ENCODE measurements at regions not wholly inside any gene's neighbourhood (a gene's known extent, or its start where the extent isn't known, plus 50 kb on each side); places are given as distances from the start of the nearest gene placed in this dataset.

DNA sequence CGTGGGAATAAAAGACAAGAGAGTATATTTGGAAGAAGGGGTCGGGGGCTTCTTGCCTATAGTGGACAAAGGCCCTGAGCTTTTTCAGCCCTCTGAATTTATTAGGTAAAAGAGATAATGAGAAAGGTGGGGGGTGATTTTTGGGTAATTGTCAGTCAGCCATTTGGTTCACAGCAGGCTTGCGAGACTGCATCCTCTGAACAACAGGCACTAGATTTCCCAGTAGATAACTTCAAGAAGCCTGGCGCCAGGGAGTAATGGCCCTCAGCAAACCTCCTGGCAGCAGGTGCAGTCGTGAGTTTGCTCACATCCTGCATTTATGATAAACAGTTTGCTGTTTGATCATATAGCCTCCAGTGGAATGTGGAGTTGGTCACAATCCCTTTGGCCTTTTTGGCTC, 609.0 kb downstream of the DHX35 start:
- Histone ChIP-seq H3K27ac (no peak overlapping the region), H3K9me3 (peaks cover 0 to 5% (median 0%) of the 10 kb centered on the region in 4 donors), H3K36me3 (no peaks in the 10 kb centered on the region), H3K4me1 (no peaks in the 10 kb centered on the region), H3K4me3 (no peak overlapping the region), H3K27me3 (no peaks in the 10 kb centered on the region)
- no peak for DNase-seq
- intact Hi-C loops (cut with DNase I), result no loop called here
- 74 to 82% methylated on average over 5 of the region's 5 CpGs for WGBS, 2 donors
- no peak for TF ChIP-seq CTCF (IDR thresholded peaks at IDR 0.05)
- no peak for TF ChIP-seq POLR2A (IDR thresholded peaks at IDR 0.05)
- no peak for TF ChIP-seq EP300 (IDR thresholded peaks at IDR 0.05)
- no peak for TF ChIP-seq POLR2AphosphoS5 (IDR thresholded peaks at IDR 0.05)

DNA sequence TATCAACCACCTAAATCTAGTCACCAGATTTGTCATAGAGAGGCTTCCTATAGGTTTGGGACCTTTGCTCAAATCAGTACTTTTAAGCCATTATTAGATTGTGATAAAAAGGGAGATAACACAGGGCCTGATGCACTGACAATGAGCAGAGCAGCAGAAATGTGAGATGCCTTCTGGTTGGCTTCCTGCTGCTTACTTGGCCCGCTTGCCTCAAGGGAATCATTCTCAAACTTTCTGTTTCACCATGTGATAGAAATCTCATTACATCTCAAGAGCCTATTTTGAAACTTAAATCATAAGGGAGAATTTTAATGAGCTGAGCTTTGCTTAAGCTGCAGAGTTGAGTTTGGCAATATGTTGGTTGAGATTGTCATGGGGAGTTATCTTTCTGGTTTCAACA, 606.0 kb downstream of the DHX35 start:
- TF ChIP-seq EP300 (IDR thresholded peaks at IDR 0.05) (no peak), POLR2AphosphoS5 (IDR thresholded peaks at IDR 0.05) (no peak)
- Histone ChIP-seq H3K4me1 (no peaks in the 10 kb centered on the region), H3K27me3 (no peaks in the 10 kb centered on the region), H3K27ac (no peak overlapping the region), H3K4me3 (no peak overlapping the region), H3K36me3 (no peaks in the 10 kb centered on the region), H3K9me3 (no peaks in the 10 kb centered on the region)
- 85 to 92% methylated on average over 1 of the region's 1 CpG for WGBS, 2 donors
- intact Hi-C loops (cut with DNase I), result no loop called here
- no peak for DNase-seq

- H3K9me3 ChIP-seq, result no peaks in the 10 kb centered on the region
- 77 to 82% methylated on average over 4 of the region's 4 CpGs for WGBS, 2 donors
- no peaks in the 10 kb centered on the region for H3K36me3 ChIP-seq
- intact Hi-C loops (cut with DNase I), result no loop called here
- H3K27ac ChIP-seq, result no peak overlapping the region
- no peaks in the 10 kb centered on the region for H3K4me1 ChIP-seq
- TF ChIP-seq EP300 (IDR thresholded peaks at IDR 0.05), result no peak
- no peak for TF ChIP-seq POLR2A (IDR thresholded peaks at IDR 0.05)
- TF ChIP-seq POLR2AphosphoS5 (IDR thresholded peaks at IDR 0.05), result no peak
- no peak for TF ChIP-seq CTCF (IDR thresholded peaks at IDR 0.05)
- no peak for DNase-seq
- H3K27me3 ChIP-seq, result no peaks in the 10 kb centered on the region
- H3K4me3 ChIP-seq, result no peak overlapping the region
These were observed 601.2 kb downstream of the DHX35 start for GRCh38 chr20:39563349-39563748.

DNA sequence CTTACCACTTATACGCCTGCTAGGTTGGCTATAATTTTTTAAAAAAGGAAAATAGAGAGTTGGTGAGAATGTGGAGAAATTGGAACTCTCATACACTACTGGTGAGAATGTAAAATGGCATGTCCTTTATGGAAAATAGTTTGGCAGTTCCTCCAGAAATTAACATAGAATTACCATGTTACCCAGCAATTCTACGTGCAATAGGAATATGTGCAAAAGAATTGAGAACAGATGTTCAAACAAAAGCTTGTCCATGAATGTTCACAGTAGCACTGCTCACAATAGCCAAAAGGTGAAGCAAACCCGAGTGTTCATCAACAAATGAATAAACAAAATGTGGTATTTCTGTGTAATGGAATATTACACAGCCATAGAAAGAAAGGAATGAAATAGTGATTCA, 592.2 kb downstream of the DHX35 start:
- Histone ChIP-seq H3K27me3 (no peaks in the 10 kb centered on the region), H3K4me1 (no peaks in the 10 kb centered on the region), H3K36me3 (no peaks in the 10 kb centered on the region), H3K9me3 (no peaks in the 10 kb centered on the region), H3K27ac (no peak overlapping the region), H3K4me3 (no peak overlapping the region)
- intact Hi-C loops (cut with DNase I), result no loop called here
- WGBS, 2 donors, result 87 to 93% methylated on average over 3 of the region's 3 CpGs
- no peak for DNase-seq
- TF ChIP-seq EP300 (IDR thresholded peaks at IDR 0.05) (no peak), POLR2A (IDR thresholded peaks at IDR 0.05) (no peak), CTCF (IDR thresholded peaks at IDR 0.05) (no peak), POLR2AphosphoS5 (IDR thresholded peaks at IDR 0.05) (no peak)

DNA sequence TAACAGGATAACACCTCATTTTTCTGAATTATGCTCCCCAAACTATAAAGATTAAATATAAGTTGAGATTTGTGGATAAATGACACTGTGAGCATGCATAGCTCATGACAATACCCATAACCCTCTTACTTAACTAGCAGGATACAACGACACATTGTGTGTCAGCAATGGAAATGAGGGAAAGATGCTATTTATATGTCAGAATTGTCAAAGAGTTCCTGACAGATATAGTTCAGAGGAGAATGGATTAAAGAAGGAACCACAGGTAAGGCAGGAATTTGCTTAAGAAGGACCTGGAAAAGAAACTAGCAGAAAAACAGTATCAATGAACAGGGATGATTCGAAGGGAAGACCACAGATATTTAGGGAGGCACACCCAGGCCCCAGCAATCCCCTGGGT, 591.0 kb downstream of the DHX35 start:
- H3K36me3 ChIP-seq, result no peaks in the 10 kb centered on the region
- DNase-seq, result no peak
- H3K27ac ChIP-seq, result no peak overlapping the region
- H3K9me3 ChIP-seq, result no peaks in the 10 kb centered on the region
- H3K4me1 ChIP-seq, result no peaks in the 10 kb centered on the region
- H3K4me3 ChIP-seq, result no peak overlapping the region
- H3K27me3 ChIP-seq, result no peaks in the 10 kb centered on the region
- intact Hi-C loops (cut with DNase I), result no loop called here
- WGBS, 2 donors, result 78 to 88% methylated on average over 2 of the region's 2 CpGs
- TF ChIP-seq EP300 (IDR thresholded peaks at IDR 0.05) (no peak), POLR2AphosphoS5 (IDR thresholded peaks at IDR 0.05) (no peak), POLR2A (IDR thresholded peaks at IDR 0.05) (no peak), CTCF (IDR thresholded peaks at IDR 0.05) (no peak)

Measured in sigmoid colon (tissue), 6 donors.